GM19455 (cell line): ENCODE measurements at regions not wholly inside any gene's neighbourhood (a gene's known extent, or its start where the extent isn't known, plus 50 kb on each side); places are given as distances from the start of the nearest gene placed in this dataset.

ENCODE experiments used
- ATAC-seq: cut with Tn5 transposase; IDR thresholded peaks from one replicate; pipeline ENCODE4 v1.9.1; 2021; ENCODE audit not compliant: unreplicated experiment

DNA sequence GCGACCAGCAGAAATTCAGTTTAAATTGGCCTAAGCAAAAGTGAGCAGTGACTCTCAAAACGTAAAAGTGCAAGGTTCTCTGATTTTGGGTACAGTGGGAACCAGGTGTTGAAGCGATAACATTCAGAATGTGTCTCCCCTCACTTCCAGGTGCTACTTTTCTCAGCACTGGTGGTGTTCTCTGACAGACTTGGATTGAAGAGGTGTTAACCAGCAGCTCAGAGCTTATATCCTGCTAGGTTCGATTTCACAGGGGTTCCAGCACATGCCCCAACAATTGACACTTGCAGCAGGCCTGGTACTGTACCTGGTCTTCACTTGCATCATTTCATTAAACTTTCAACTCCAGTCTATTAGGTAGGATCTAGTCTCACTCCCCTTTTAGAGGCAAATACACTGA is 680.2 kb downstream of the VRK1 start:
- ATAC-seq: no peak

DNA sequence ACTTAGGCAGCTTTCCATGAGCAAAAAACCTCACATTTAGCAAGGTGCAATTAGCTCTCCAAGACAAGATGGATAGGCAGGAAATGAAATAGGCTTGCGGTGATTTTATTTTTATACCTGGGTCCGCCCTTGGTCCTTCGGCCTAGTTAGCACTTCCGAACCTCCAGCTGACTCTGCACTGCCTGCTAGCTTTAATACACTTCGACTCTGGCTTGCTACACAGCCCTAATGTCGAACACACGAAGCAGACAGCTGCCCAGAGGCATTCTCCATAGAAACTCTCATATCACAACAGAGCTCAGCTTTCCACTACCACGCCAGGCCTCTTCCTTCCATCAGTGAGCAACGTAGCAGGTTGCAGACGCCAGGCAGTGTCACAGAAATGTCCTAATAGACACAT is 688.0 kb downstream of the VRK1 start:
- no peak for ATAC-seq

DNA sequence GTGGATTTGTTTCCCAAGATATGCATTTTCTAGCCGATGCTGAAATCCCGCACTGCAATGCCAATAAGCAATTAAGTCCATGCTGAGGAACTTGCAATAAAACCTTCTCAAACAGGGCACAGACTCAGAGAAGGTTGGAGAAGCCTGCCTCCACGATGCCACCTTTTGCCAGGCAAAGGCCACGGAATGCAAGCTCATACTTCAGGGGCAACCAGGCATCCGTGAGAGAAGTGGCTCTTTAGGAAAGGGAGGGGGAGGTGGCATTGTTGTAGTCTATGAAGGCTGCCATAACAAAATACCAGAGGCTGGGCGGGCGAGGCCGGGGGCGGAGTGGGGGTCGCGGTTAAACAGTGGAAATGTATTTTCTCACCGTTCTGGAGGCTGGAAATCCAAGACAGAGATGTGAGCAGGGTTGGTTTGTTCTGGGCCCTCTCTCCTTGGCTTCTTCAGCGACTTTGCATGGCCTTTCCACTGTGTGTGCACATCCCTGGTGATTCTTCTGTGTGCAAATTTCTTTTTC is 689.5 kb downstream of the VRK1 start:
- ATAC-seq: no peak

DNA sequence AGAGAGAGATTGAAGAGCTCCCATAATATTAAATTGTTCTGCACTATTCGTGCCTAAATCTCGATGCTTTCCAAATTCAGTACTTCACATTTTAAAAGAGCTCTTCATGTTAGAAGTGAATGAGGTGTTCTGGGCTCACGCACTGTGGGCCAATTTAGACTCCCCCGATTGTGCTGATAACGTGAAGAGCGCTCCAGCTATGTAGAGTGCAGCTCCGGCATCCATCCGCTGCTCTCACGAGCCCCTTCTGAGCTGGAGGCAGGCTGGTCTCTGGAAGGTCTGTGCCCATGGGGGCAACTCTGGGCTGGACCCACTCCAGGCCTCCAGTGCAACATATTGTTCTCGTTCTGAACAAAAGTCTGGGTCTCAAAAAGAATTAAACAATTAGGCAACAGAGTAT is 692.6 kb downstream of the VRK1 start:
- ATAC-seq: no peak

DNA sequence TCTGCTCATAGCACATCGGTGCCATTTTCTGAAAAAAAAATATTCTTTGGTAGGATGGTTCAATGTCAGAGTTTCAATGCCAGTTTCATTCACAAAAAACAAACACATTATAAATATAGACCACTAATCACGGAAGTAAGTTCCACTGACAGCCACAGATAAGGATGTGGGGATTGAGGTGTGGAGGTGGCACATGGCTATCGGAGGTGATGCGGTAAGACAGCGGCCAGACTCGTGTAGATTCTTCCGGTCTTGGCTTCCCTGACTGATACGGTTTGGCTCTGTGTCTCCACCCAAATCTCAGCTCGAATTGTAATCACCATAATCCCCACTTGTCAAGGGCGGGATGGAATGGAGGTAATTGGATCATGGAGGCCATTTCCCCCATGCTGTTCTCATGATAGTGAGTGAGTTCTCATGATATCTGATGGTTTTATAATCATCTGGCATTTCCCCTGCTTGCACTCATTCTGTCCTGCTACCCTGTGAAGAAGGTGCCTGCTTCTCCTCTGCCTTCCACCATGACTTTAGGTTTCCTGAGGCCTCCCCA is 693.4 kb downstream of the VRK1 start:
- no peak for ATAC-seq

DNA sequence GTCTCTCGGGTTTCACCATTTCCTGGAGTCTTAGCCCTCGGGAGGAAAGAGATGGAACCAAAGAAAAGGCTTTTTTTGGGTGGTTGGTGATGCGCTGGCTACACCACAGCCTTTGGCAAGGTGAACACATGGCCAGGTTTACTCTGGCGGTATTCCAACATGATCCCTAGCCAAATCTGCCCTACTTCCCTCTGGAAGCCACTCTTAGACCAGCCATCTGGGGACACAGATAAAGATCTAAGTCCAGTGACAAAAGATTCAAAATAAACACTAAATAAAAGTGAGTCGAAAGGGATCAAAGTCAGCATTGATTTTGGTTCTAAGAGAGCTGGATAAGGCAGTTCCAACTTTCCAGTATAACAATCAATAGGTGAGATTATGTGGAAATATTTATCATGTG is 694.5 kb downstream of the VRK1 start:
- ATAC-seq: no peak

DNA sequence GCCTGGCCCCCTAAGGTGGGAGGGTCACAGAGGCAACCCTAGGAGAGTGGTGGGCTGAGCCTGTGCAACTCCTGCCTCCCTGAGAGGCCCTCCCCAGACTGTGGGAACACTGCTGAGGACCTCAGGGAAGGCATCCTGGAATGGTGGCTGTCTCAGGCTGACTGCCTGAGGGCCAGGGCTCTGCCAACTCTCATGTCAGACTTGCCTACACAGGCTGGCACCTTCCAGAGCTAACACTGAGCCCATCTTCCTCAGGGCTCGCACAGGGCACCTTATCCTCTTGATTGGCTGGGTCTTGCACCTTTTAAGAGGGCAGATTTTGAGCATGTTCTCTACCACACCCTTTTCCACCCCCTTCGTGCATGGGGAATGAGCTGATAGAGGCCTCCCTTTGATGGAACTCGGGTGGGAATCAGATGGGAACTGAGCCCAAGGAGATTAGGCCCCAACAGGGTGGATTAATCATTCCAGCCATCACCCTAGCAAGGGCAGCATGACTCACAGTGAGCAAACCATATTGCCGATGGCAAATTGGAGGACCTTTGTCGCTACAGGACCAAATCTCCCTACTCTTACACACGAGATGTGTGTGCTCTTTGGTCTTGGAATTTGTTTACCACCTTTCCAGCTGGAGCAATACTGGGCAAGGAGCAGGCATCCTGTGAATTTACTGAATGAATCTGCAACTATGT is 702.8 kb downstream of the VRK1 start:
- ATAC-seq: no peak

DNA sequence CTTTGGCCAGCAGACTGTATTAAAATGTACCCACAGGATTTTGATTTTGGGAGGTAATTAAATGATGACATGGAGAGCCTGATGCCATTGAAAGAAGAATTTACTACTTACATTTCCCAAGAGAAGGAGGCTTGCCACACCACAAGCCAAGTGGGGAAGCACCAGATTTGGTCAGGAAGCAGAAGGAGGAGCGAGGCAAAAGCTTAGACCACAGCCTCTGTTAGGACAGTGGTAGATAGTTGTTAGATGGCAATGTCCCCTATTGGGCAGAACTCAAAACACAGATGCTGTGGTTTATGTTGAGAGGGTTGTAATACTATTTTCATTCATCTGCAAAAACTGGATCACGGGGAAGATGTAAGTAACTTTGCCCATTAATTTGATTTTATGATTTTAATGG is 709.4 kb downstream of the VRK1 start:
- ATAC-seq: no peak

DNA sequence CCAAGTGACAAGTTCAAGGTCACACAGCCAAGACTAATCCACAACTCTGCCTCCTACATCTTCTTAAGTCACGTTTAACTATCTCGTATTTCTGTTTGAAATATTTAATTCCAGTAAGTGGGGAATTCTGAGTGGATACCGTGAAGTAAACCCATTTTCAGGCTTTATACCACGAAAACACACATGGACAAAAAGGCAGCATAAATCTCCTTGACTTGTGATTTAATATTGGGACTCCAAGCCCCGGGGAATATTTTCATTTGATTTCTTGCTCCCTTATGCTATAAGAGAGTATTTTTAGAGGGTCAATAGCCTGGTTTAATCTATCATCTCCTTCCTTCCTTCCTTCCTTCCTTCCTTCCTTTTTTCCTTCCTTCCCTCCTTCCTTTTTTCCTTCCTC is 716.7 kb downstream of the VRK1 start:
- no peak for ATAC-seq

DNA sequence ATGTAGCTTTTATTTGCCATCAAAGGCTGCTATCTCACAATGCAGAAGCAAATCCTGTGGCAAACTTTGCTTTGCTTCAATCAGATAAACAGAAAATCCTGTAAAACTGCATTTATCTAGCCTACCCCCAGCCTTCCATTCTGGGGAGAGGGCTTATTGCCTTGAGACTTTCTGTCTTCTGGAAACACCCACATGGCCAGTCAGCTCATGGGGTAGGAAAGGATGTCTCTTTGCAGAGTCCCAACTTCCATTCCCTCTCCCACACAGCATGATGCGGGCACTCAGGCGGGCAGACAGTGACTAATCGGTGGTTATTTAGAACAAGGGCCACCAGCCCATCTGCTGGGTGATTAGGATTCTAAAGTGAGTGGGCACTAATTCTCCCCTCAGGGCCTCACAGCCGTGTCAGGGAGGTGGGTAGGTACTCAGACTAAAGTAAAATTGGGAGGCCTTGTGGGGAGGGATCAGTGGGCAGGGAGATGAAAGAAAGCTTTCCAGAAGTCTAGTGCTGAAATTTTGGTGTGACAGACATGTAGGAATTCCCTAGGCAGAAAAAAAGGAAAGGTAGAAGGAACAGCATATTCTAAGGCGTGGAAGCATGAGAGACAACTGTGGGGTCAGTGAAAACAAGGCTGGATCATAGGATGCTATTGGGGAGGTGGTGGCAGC is 720.5 kb downstream of the VRK1 start:
- ATAC-seq: no peak

DNA sequence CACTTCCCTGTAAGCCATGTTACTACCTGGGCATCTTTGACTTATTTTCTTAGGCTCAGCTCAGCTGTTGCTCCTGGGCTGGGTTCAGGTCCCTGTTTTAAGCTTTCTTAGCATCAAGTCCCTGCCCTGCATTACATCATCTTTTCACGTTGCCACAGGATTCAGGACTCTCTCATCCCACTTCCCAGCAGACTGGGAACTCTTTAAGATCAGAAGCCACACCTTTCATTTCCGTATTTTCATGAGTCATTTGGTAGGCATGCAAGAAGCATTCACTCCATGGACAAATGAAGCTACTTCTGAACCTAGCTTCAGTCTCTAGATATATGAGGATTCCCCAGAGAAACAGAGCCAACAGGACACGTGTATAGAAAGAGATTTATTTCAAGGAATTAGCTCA is 726.8 kb downstream of the VRK1 start:
- ATAC-seq: no peak

DNA sequence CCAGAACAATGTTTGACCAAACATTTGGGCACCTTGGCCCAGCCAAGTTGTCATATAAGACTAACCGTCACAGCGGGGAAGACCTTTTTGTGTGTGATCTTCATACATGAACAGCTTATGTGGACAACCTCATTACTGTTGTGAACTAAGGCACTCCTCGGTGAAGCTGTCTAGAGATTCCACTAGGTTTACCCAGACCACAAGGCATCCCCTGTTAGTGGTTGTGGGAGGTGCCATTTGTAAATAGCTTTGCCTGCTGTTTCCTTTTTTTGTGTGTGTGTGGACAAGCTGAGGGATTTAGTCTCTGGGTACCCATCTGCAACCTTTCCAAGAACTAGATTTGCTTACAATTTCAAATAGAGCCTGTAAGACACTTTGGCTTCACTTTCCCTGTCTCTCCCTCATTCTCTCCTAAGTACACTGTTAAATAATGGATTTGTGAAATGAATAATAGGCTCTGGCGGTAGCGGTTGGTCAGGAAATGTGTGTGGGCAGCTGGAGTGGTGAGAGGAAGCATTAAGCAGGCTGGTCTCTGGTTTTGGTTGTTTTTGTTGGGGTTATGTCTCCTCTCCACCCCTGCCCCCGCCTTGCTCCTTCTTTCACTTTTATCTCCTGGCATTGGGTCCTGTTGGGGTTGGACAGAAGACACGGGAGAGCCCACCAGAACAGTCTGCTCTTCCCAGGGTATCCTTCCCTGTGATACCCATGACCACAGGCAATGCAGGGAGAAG is 727.6 kb downstream of the VRK1 start:
- no peak for ATAC-seq

DNA sequence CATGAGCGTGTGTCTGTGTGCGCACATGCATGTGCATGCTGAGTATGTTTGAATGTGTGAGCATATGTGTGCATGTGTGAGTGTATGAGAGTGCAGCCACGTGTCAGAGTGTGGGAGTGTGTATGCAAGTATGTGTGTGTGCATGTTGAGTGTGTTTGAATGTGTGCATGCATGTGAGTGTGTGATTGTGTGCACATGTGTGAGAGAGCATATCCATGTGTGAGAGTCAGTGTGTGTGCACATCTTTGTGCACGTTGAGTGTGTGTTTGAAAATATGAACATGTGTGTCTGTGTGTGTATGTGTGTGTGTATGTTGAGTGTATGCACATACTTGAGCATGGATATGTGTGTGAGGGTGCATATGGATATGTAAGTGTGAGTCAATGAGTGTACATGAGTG is 730.8 kb downstream of the VRK1 start:
- no peak for ATAC-seq

DNA sequence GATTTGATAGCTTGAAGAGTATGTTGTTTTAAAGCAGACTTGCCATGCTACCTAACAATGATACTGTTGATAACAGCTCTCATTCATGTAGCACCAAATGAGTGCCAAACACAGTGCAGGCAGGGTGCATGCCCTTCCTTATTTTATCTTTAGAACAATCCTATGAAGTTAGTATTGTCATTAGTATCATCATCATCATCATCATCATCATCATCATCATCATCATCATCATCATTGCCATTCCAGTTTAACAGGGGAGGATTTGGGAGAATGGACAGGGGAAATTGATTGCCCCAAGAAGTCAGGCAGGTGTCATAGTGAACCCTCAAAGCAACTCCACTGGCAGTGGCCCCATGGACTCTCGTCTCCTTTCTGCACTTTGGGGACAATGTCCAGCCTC is 734.9 kb downstream of the VRK1 start:
- ATAC-seq: no peak

DNA sequence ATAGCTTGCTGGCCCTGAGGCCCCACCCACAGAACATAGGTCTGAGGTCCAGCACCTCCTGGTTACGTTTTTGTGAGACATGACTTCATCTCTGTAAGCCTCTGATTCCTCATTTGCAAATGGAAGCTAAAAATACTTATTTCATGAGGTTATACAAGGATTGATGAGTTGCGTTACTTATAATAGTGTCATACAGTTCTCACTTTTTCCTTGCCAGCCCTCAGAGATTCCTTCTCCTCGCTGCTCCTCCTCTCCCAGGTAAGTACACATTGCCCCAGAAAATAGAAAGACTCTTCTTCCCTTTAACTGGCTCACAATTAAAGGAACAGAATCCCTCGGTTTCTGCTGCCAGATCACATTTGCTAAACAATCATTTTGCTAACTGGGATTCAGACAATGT is 739.2 kb downstream of the VRK1 start:
- no peak for ATAC-seq

DNA sequence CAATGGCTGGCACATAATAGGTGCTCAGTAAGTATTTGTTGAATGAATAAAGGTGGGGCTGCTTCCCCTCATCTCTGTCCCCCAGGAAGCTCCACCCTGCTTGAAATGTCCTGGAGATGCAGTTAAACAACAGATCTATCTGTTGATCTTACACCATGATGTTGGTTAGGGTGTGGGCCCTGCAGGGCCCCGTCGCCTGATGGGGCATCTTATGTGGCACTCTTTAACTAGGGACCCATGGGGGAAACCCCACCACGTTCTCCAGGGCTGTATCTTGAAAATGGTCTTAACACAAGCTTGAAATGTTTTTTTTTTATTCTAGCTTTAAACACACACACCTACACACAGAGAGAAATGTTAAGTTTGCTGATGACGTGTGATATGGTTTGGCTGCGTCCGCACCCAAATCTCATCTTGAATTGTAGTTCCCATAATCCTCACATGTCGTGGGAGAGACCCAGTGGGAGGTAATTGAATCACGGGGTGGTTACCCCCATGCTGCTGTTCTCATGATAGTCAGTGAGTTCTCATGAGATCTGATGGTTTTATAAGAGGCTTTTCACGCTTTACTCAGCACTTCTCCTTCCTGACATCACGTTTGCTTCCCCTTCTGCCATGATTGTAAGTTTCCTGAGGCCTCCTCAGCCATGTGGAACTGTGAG is 741.7 kb downstream of the VRK1 start:
- ATAC-seq: no peak

DNA sequence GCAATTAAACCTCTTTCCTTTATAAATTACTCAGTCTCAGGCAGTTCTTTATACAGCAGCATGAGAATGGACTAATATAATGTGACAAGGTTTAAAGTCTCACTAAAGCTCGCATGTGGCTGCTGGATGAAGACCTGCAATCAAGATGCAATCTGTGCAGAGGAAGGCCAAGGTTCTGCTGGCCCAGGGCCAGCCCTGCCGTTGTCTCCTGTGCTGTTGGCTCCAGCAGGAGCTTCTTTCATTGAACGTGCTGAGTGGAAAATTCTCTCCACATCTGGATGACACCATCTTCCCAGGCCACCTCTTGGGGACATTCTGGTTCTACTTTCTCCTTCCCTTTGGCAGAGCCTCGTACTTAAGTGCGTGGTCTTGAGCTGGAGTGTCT is 742.2 kb downstream of the VRK1 start:
- ATAC-seq: no peak

DNA sequence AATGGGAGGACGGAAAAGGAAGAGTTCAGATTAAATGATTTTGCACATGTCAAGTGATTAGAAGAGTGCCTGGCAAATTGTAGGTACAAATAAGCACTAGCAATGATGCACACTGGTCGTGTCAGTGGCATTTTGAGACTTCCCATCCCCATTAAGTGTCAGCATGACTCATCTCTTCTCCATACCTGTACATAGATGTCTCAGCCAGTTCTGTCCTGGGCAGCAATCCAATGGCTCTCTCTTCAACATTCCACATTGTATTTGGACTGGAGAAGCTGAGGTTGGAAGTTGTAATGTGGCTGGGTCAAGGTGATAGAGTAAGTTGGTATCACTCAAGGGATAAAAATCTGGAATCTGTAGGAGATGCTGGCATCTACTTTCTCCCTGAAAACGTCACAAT is 742.7 kb downstream of the VRK1 start:
- ATAC-seq: no peak

DNA sequence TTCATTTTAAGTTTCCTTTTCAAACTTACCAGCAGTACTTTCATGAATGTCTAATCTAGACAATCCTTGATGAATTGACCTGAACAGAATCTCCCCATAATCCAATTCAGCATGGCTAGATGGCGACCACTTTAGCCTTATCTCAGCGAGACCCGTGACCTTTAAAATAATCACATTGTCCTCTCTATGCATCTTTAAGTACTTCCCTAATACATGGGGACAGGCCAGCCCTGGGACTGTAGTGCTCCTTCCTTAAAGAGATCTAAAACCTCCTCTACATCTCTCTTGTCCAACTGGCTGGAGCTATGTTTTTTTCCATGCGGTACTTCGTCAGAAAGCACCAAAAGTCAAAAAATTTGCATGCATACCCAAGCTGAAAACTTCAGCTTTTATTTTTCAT is 746.0 kb downstream of the VRK1 start:
- no peak for ATAC-seq

DNA sequence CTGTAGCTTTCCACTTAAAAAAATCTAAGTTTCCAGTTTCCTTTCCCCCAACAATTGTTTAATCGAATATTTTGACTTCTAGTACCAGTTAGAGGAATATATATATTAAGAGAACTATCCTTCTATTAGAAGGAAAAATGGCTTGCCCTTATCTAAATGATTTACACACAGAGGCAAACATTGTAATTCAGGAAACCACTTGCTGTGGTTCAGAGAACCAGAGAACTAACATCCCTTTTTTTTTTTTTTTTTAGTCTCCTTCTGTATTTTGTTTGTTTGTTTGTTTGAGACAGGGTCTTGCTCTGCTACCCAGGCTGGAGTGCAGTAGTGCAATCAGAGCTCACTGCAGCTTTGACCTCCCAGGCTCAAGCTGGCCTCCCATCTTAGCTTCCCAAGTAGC is 746.6 kb downstream of the VRK1 start:
- no peak for ATAC-seq

DNA sequence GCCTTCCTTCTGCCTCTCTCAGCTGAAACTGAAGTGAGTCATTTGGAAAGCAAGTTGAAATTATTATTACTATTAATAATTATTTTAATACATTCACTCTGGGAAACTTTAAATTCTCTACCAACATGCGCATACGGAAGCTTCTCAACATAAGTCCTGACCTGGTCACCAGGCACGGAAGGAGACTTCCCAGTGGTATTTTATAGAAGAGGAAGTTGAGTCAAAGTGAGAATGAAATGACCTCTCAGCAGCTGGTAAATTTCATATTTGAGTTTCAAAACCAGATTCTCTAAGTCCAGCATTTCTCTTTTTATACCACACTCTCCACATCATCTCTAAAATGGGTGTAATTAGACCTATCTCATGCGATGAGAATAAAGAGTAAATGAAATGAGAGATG is 747.4 kb downstream of the VRK1 start:
- ATAC-seq: no peak
